H9 (cell line): ENCODE measurements at regions not wholly inside any gene's neighbourhood (a gene's known extent, or its start where the extent isn't known, plus 50 kb on each side); places are given as distances from the start of the nearest gene placed in this dataset.

Experiments
- DNase-seq: peaks from one replicate; pipeline ENCODE4 v3.0.0-alpha.2; 2017
- H2AFZ ChIP-seq: one replicate; pipeline ENCODE4 v1.6.1; 2013; ENCODE audit warnings: mild to moderate bottlenecking, low read length, control low read depth, moderate library complexity
- H2AK5ac ChIP-seq: 2 replicates; pipeline ENCODE4 v1.6.1; 2013; ENCODE audit warnings: low read length, control low read depth, mixed read lengths; ENCODE audit not compliant: insufficient read length
- H2BK120ac ChIP-seq: one replicate; pipeline ENCODE4 v1.6.1; 2013; ENCODE audit warnings: low read depth, mild to moderate bottlenecking, low read length, control low read depth, inconsistent platforms; ENCODE audit not compliant: poor library complexity, severe bottlenecking
- H2BK12ac ChIP-seq: 2 replicates; pipeline ENCODE4 v1.6.1; 2013; ENCODE audit warnings: low read length, control low read depth, mixed read lengths, low read depth; ENCODE audit not compliant: insufficient read length
- H2BK15ac ChIP-seq: 2 replicates; pipeline ENCODE4 v1.6.1; 2013; ENCODE audit warnings: low read depth, low read length, control low read depth
- H2BK20ac ChIP-seq: one replicate; pipeline ENCODE4 v1.6.1; 2013; ENCODE audit warnings: low read depth, mild to moderate bottlenecking, low read length, control low read depth, inconsistent platforms; ENCODE audit not compliant: poor library complexity, severe bottlenecking
- H2BK5ac ChIP-seq: 2 replicates; pipeline ENCODE4 v1.6.1; 2013; ENCODE audit warnings: low read length, control low read depth, mixed read lengths; ENCODE audit not compliant: insufficient read length
- H3K14ac ChIP-seq: 2 replicates; pipeline ENCODE4 v1.6.1; 2013; ENCODE audit warnings: low read length, control low read depth; ENCODE audit not compliant: insufficient read depth
- H3K18ac ChIP-seq: 2 replicates; pipeline ENCODE4 v1.6.1; 2013; ENCODE audit warnings: low read depth, mild to moderate bottlenecking, mixed read lengths, low read length, control low read depth; ENCODE audit not compliant: insufficient read length
- H3K23ac ChIP-seq: 2 replicates; pipeline ENCODE4 v1.6.1; 2013; ENCODE audit warnings: low read length, control low read depth, mixed read lengths, low read depth; ENCODE audit not compliant: insufficient read length
- H3K23me2 ChIP-seq: 2 replicates; pipeline ENCODE4 v1.6.1; 2013; ENCODE audit warnings: low read depth, mild to moderate bottlenecking, mixed read lengths, low read length, control low read depth; ENCODE audit not compliant: insufficient read length, poor library complexity, severe bottlenecking
- H3K27ac ChIP-seq: 2 replicates; pipeline ENCODE4 v1.5.1; 2013; ENCODE audit warnings: low read length, control low read depth, mixed read lengths, low read depth; ENCODE audit not compliant: insufficient read length
- H3K27me3 ChIP-seq: 2 replicates; pipeline ENCODE4 v1.6.1; 2013; ENCODE audit warnings: low read length, control low read depth, inconsistent platforms; ENCODE audit not compliant: insufficient read depth
- H3K4ac ChIP-seq: 2 replicates; pipeline ENCODE4 v1.6.1; 2013; ENCODE audit warnings: low read depth, mild to moderate bottlenecking, control low read depth, inconsistent platforms, low read length, moderate library complexity
- H3K4me1 ChIP-seq: 2 replicates; pipeline ENCODE4 v1.6.1; 2013; ENCODE audit warnings: low read length, control low read depth, inconsistent platforms; ENCODE audit not compliant: insufficient read depth
- H3K4me2 ChIP-seq: 2 replicates; pipeline ENCODE4 v1.6.1; 2013; ENCODE audit warnings: low read length, control low read depth, mixed read lengths; ENCODE audit not compliant: insufficient read length, insufficient read depth
- H3K56ac ChIP-seq: 2 replicates; pipeline ENCODE4 v1.6.1; 2013; ENCODE audit warnings: low read depth, mild to moderate bottlenecking, mixed read lengths, low read length, control low read depth; ENCODE audit not compliant: insufficient read length
- H3K79me1 ChIP-seq: 2 replicates; pipeline ENCODE4 v1.6.1; 2013; ENCODE audit warnings: low read depth, mild to moderate bottlenecking, moderate library complexity, low read length, control low read depth, inconsistent platforms; ENCODE audit not compliant: insufficient read depth, poor library complexity, severe bottlenecking
- H3K79me2 ChIP-seq: 2 replicates; pipeline ENCODE4 v1.6.1; 2013; ENCODE audit warnings: low read length, control low read depth, inconsistent platforms; ENCODE audit not compliant: insufficient read depth
- H3K9ac ChIP-seq: 2 replicates; pipeline ENCODE4 v1.6.1; 2013; ENCODE audit warnings: low read length, control low read depth, mixed read lengths; ENCODE audit not compliant: insufficient read length; ENCODE audit errors: extremely low read depth
- H3K9me3 ChIP-seq: one replicate; pipeline ENCODE4 v1.6.1; 2013; ENCODE audit warnings: low read depth, low read length, inconsistent platforms; ENCODE audit not compliant: control insufficient read depth
- H3T11ph ChIP-seq: one replicate; pipeline ENCODE4 v1.6.1; 2013; ENCODE audit warnings: mild to moderate bottlenecking, low read length, control low read depth, inconsistent platforms
- H4K20me1 ChIP-seq: one replicate; pipeline ENCODE4 v1.6.1; 2013; ENCODE audit not compliant: control insufficient read depth, insufficient read length, insufficient read depth
- H4K5ac ChIP-seq: 2 replicates; pipeline ENCODE4 v1.6.1; 2013; ENCODE audit warnings: low read depth, mild to moderate bottlenecking, mixed read lengths, low read length, control low read depth; ENCODE audit not compliant: insufficient read length
- H4K8ac ChIP-seq: replicated peaks from 2 replicates; pipeline ENCODE4 v1.6.1; 2013; ENCODE audit warnings: low read length, control low read depth, mixed read lengths, low read depth; ENCODE audit not compliant: insufficient read length
- H4K91ac ChIP-seq: 2 replicates; pipeline ENCODE4 v1.6.1; 2013; ENCODE audit warnings: low read depth, mild to moderate bottlenecking, moderate library complexity, mixed read lengths, low read length, control low read depth; ENCODE audit not compliant: insufficient read length
- H3K27ac Mint-ChIP-seq, 3 experiments: 2 replicates in 2 of 3; 3 replicates in 1 of 3; pipeline ENCODE4 v1.8.0; 2020 to 2021; ENCODE audit warnings: mixed read lengths in 3 of 3, mild to moderate bottlenecking in 1 of 3, moderate library complexity in 1 of 3
- H3K27me3 Mint-ChIP-seq: 2 replicates; pipeline ENCODE4 v1.8.0; 2021; ENCODE audit warnings: low read depth, mild to moderate bottlenecking, moderate library complexity, mixed read lengths
- H3K36me3 Mint-ChIP-seq, 3 experiments: 2 replicates in 2 of 3; 3 replicates in 1 of 3; pipeline ENCODE4 v1.8.0; 2020 to 2021; ENCODE audit warnings: low read depth in 3 of 3, mixed read lengths in 3 of 3; ENCODE audit not compliant: insufficient read depth in 1 of 3
- H3K4me1 Mint-ChIP-seq, 2 experiments: 2 replicates each; pipeline ENCODE4 v1.8.0; 2020; ENCODE audit warnings: mixed read lengths in 2 of 2
- H3K4me3 Mint-ChIP-seq, 2 experiments: 2 replicates in 1 of 2; 3 replicates in 1 of 2; pipeline ENCODE4 v1.8.0; 2020 to 2021; ENCODE audit warnings: mild to moderate bottlenecking in 2 of 2, mixed read lengths in 2 of 2, moderate library complexity in 1 of 2
- H3K9me3 Mint-ChIP-seq, 2 experiments: 2 replicates in 1 of 2; 3 replicates in 1 of 2; pipeline ENCODE4 v1.8.0; 2020; ENCODE audit warnings: mild to moderate bottlenecking in 2 of 2, mixed read lengths in 2 of 2, moderate library complexity in 1 of 2
- WGBS: extraction: QIAGEN DNeasy Blood & Tissue Kit; methylation state at CpG from one replicate; pipeline ENCODE4 v1.1.7; 2013; ENCODE audit warnings: missing lambda C conversion rate, low lambda C conversion rate, mixed read lengths; ENCODE audit not compliant: insufficient read length; ENCODE audit errors: extremely low coverage; 5-methylcytosine and 5-hydroxymethylcytosine counted together
- TF ChIP-seq, protein P1 (sequence below): fragments of 200-600 bp; sonication (generic); conservative IDR thresholded peaks from 3 replicates; pipeline ENCODE4 v1.8.0; 2021; ENCODE audit warnings: antibody characterized with exemption, mild to moderate bottlenecking

DNA sequence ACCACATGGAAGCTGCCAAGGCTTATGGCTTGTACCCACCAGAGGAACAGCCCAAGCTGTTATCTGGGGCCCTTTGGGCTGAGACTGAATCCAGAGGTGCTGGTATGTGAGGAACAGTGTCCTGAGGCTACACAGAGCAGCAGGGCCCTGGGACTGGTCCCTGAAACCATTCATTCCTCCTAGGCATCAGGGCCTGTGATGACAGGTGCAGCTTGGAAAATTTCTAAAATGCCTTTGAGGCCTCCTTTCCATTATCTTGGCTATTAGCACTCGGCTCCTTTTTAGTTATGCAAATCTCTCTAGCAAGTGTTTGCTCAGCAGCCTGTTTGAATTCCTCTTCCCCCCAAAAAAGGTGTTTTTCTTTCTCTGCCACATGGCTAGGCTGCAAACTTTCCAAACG is 1151.7 kb upstream of the LRRN3 start:
- Histone ChIP-seq H3T11ph (no peak overlapping the region), H3K27ac (no peak overlapping the region), H4K5ac (no peak overlapping the region), H3K23me2 (no peaks in the 10 kb centered on the region), H3K56ac (no peak overlapping the region), H3K14ac (no peak overlapping the region), H2BK120ac (no peak overlapping the region), H4K20me1 (no peaks in the 10 kb centered on the region), H3K9ac (no peak overlapping the region), H2AFZ (no peak overlapping the region), H2BK5ac (no peak overlapping the region), H3K4ac (no peak overlapping the region), H3K79me1 (no peaks in the 10 kb centered on the region), H4K91ac (no peak overlapping the region), H3K27me3 (no peaks in the 10 kb centered on the region), H3K18ac (no peak overlapping the region), H2BK15ac (no peak overlapping the region), H2BK20ac (no peak overlapping the region), H2BK12ac (no peak overlapping the region), H3K4me2 (no peak overlapping the region), H3K4me1 (no peaks in the 10 kb centered on the region), H2AK5ac (no peak overlapping the region), H3K23ac (no peak overlapping the region), H3K79me2 (no peaks in the 10 kb centered on the region), H3K9me3 (peaks cover 25% of the 10 kb centered on the region), H4K8ac (no peak overlapping the region)
- no CpG with 5 or more reads among the region's 2 CpGs for WGBS
- Mint-ChIP-seq H3K36me3 (peaks cover 36 to 51% (median 45%) of the 10 kb centered on the region in 3 experiments), H3K27me3 (no peaks in the 10 kb centered on the region), H3K9me3 (peaks cover 47 to 52% of the 10 kb centered on the region in 2 experiments), H3K4me1 (peaks cover 6% of the 10 kb centered on the region in 2 experiments), H3K27ac (peak overlapping the region in 1 of 3 experiments; percentile 76; a peak in 2 of 7 replicates), H3K4me3 (no peak overlapping the region)
- peak; percentile 38 for DNase-seq
- TF ChIP-seq, protein P1, sequence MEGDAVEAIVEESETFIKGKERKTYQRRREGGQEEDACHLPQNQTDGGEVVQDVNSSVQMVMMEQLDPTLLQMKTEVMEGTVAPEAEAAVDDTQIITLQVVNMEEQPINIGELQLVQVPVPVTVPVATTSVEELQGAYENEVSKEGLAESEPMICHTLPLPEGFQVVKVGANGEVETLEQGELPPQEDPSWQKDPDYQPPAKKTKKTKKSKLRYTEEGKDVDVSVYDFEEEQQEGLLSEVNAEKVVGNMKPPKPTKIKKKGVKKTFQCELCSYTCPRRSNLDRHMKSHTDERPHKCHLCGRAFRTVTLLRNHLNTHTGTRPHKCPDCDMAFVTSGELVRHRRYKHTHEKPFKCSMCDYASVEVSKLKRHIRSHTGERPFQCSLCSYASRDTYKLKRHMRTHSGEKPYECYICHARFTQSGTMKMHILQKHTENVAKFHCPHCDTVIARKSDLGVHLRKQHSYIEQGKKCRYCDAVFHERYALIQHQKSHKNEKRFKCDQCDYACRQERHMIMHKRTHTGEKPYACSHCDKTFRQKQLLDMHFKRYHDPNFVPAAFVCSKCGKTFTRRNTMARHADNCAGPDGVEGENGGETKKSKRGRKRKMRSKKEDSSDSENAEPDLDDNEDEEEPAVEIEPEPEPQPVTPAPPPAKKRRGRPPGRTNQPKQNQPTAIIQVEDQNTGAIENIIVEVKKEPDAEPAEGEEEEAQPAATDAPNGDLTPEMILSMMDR, result no peak
